Left lung (tissue), 4 donors: ENCODE measurements at regions not wholly inside any gene's neighbourhood (a gene's known extent, or its start where the extent isn't known, plus 50 kb on each side); places are given as distances from the start of the nearest gene placed in this dataset.

Experiments used
- ATAC-seq: fragments of 200-7000 bp; cut with Tn5 transposase; one replicate; pipeline ENCODE4 v1.9.1; 2020; ENCODE audit warnings: moderate library complexity
- DNase-seq, 4 donors: peaks; one replicate each; pipeline ENCODE4 v3.0.0-alpha.2; 2013 to 2020
- H3K27ac ChIP-seq, 2 donors: fragments of 200-600 bp; sonication (generic) in 1 of 2; one replicate each; pipeline versions ENCODE4 v1.5.0 to v1.8.0; 2020 to 2021
- H3K27me3 ChIP-seq, 2 donors: fragments of 200-600 bp; sonication (generic) in 1 of 2; one replicate each; pipeline versions ENCODE4 v1.5.0 to v1.8.0; 2020 to 2021
- H3K36me3 ChIP-seq, 2 donors: fragments of 200-600 bp; sonication (generic) in 1 of 2; one replicate each; pipeline versions ENCODE4 v1.5.0 to v1.8.0; 2020 to 2021
- H3K4me1 ChIP-seq, 2 donors: fragments of 200-600 bp; one replicate each; pipeline ENCODE4 v1.8.0; 2021
- H3K4me3 ChIP-seq, 2 donors: fragments of 200-600 bp; sonication (generic) in 1 of 2; one replicate each; pipeline versions ENCODE4 v1.5.0 to v1.8.0; 2020 to 2021; ENCODE audit warnings: mild to moderate bottlenecking in 1 of 2
- H3K9me3 ChIP-seq, 2 donors: fragments of 200-600 bp; sonication (generic) in 1 of 2; one replicate each; pipeline versions ENCODE4 v1.5.0 to v1.8.0; 2020 to 2021
- intact Hi-C, 2 donors: fragments of 100-400 bp; cut with DNase I; formaldehyde crosslinking; loops; one replicate each; pipeline versions ENCODE4 v1.11.2 to v1.14.2; 2022
- TF ChIP-seq, protein P1 (sequence below), 2 donors: fragments of 200-600 bp; sonication (generic) in 1 of 2; IDR thresholded peaks; one replicate each; pipeline versions ENCODE4 v1.5.0 to v1.8.0; 2021; ENCODE audit warnings: antibody characterized with exemption in 2 of 2
- donor health status: DM: no; HTN: yes; CAD: no.
- donor health status: DM: no; HTN: no; CAD: no.

DNA sequence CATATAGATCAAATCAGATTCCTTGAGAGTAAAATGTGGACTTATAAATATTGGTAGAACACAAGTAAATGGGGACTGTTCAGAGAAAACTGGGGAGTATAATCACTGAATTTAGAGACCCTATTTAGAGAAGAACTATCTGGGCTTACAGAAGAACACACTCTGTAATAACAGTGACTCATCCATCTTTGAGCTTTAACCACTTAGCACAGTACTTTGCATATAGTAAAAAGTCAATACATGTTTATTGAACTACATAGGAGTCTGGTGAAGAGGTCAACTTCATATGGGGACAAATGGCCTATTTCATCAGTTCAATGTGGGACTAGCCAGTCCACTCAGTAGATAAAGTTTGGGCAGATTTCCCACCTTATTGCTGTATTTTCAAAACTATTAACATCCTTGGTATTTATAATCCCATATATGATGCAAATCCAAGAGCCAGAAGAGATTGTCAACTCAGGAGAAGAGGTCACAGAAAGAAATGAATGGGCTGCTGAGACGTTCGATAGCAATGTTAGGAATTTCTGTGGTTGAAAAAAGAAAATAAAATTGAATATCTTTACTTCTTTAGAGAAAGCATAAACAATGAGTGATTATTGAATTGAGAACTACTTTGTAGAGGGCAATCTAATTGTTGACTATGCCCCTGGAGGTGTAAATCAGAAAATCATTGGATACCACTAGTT lies 119.3 kb upstream of the CACNA2D1 start:
- H3K4me1 ChIP-seq, result no peaks in the 10 kb centered on the region
- TF ChIP-seq, protein P1, sequence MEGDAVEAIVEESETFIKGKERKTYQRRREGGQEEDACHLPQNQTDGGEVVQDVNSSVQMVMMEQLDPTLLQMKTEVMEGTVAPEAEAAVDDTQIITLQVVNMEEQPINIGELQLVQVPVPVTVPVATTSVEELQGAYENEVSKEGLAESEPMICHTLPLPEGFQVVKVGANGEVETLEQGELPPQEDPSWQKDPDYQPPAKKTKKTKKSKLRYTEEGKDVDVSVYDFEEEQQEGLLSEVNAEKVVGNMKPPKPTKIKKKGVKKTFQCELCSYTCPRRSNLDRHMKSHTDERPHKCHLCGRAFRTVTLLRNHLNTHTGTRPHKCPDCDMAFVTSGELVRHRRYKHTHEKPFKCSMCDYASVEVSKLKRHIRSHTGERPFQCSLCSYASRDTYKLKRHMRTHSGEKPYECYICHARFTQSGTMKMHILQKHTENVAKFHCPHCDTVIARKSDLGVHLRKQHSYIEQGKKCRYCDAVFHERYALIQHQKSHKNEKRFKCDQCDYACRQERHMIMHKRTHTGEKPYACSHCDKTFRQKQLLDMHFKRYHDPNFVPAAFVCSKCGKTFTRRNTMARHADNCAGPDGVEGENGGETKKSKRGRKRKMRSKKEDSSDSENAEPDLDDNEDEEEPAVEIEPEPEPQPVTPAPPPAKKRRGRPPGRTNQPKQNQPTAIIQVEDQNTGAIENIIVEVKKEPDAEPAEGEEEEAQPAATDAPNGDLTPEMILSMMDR (IDR thresholded peaks at IDR 0.05), result no peak

DNA sequence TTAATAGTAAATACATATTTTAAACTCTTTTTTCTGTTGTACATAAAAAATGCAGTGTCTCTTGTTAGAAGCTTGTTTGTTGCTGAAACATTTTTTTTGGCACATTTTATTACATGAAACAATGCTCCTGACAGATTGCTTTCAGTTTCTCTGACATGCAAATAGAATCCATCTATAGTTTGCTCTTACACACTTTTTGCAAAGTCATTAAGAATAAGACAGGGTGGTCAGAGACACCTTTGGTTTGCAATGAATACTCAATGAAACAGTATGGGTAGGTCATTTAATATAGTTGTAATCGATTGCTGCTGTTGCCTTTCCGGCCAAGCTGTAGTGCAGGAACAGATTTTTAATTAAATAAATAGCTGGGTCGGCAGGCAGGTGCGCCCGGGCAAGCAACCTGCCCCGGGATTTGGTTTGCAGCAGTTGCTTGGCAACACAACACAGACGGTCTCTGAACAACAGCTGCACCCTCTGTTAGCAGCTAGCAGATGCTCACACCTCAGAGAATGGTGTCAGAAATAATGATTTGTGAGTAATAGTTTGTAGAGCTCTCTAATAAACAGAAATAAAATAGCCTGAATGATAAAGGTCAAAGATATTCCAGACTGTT lies 115.7 kb upstream of the CACNA2D1 start:
- H3K4me3 ChIP-seq, result no peak overlapping the region
- peak in 1 of 4 donors; percentile 13 for DNase-seq

More for the DNA sequence above, 119.3 kb upstream of the CACNA2D1 start:
- Histone ChIP-seq H3K27me3 (no peaks in the 10 kb centered on the region), H3K36me3 (no peaks in the 10 kb centered on the region), H3K4me3 (no peak overlapping the region), H3K9me3 (no peaks in the 10 kb centered on the region), H3K27ac (no peak overlapping the region)
- intact Hi-C loops, result no loop called here
- no peak for ATAC-seq
- DNase-seq, result no peak

DNA sequence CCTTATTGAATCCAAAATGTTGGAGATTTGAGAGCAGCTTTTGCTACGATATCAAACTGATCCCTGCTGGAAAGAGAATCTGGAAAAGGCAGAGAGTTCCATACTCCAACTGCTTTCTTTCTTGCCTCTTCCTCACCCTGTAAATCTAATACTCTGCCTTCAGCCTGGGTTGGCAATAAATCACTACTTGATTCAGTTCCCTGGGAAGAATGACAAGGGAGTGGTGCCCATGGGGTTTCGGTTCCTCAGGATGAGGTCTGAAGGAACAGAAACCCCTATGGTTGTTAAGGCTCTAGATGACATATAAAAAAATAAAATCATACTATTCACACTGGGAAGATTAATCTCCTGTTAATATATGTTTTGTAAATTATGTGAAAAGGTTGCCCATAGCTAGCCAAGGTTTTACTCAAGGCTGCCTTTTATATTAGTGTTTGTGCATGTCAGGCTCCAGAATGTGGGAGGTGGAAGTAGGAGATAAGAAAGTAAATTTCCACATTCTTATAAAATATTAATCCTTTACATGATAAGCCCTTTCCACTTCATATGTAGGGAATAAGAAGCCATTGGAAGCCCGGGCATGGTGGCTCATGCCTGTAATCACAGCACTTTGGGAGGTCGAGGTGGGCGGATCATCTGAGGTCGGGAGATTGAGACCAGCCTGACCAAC lies 106.2 kb upstream of the CACNA2D1 start:
- Histone ChIP-seq H3K27me3 (no peaks in the 10 kb centered on the region), H3K4me1 (no peaks in the 10 kb centered on the region), H3K9me3 (peaks cover 0 to 8% of the 10 kb centered on the region in 2 donors), H3K27ac (no peak overlapping the region), H3K36me3 (no peaks in the 10 kb centered on the region), H3K4me3 (no peak overlapping the region)
- no peak for DNase-seq
- TF ChIP-seq, protein P1 (IDR thresholded peaks at IDR 0.05), result no peak
- intact Hi-C loops, result no loop called here
- no peak for ATAC-seq

More for the DNA sequence above, 115.7 kb upstream of the CACNA2D1 start:
- intact Hi-C loops, result no loop called here
- Histone ChIP-seq H3K27me3 (no peaks in the 10 kb centered on the region), H3K4me1 (no peaks in the 10 kb centered on the region), H3K27ac (no peak overlapping the region), H3K9me3 (peaks cover 0 to 10% of the 10 kb centered on the region in 2 donors), H3K36me3 (no peaks in the 10 kb centered on the region)
- ATAC-seq, result peak; percentile 60
- TF ChIP-seq, protein P1 (IDR thresholded peaks at IDR 0.05), result no peak

DNA sequence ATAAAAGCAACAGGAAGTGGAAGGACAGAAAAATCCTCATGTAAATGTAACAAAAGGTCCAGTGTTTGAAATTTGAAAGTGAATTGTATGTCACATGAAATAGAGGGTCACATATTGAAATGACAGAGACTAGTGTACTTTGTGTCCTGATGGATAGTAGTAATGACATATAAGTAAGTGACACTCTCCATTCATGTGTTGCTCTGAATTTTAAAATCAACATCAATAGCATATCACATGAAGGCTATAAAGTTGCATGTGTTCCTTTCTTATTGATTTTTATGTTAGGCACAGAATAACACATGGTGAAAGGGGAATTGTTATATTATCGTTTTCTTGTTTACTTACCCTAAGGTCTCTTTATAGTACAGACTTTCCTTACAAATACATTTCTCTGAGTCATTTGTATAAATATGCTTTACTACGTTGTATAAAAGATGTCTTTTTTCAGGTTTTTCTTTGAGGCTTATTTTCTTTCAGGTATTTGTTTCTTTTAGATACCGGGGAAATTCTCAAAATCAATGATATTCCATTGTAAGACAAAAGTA lies 104.6 kb upstream of the CACNA2D1 start:
- Histone ChIP-seq H3K27ac (no peak overlapping the region), H3K4me1 (no peaks in the 10 kb centered on the region), H3K9me3 (no peaks in the 10 kb centered on the region), H3K36me3 (no peaks in the 10 kb centered on the region), H3K4me3 (no peak overlapping the region), H3K27me3 (no peaks in the 10 kb centered on the region)
- ATAC-seq, result no peak
- DNase-seq, result no peak
- TF ChIP-seq, protein P1 (IDR thresholded peaks at IDR 0.05), result no peak
- intact Hi-C loops, result no loop called here

DNA sequence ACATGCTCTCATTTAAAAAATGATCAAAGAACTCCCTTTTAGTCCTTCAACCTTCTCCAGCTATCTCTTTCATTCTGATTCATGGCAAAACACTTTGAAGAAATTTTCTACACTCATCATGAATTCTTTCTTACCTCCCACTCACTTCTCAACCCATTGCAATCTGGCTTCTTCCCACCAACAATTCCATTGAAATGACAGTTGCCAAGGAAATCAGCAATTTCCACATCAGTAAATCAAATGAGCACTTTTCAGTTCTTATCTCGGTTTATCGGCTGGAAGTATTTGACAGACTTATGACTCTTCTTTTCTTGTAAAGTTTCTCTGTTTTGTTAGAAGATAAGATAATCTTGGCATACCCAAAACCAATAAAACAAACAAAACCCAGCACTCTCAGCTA lies 99.1 kb upstream of the CACNA2D1 start:
- ATAC-seq, result no peak
- intact Hi-C loops, result no loop called here
- Histone ChIP-seq H3K4me3 (no peak overlapping the region), H3K36me3 (no peaks in the 10 kb centered on the region), H3K27me3 (no peaks in the 10 kb centered on the region), H3K9me3 (no peaks in the 10 kb centered on the region), H3K4me1 (no peaks in the 10 kb centered on the region), H3K27ac (no peak overlapping the region)
- no peak for DNase-seq
- TF ChIP-seq, protein P1 (IDR thresholded peaks at IDR 0.05), result no peak
